B cell (primary cell): ENCODE measurements at regions not wholly inside any gene's neighbourhood (a gene's known extent, or its start where the extent isn't known, plus 50 kb on each side); places are given as distances from the start of the nearest gene placed in this dataset.

Experiments used
- ATAC-seq: fragments of 200-7000 bp; cut with Tn5 transposase; one replicate; pipeline ENCODE4 v1.10.0; 2021; ENCODE audit warnings: low read depth, mild to moderate bottlenecking, moderate number of reproducible peaks, moderate library complexity
- CTCF ChIA-PET: fragments of 350-600 bp; sonication (Branson Sonifier 250); formaldehyde crosslinking; loops from one replicate; lab custom pipeline; 2021; ENCODE audit warnings: antibody characterized with exemption, inconsistent platforms; lab: Charles Lee
- POLR2A ChIA-PET: fragments of 350-600 bp; sonication (Branson Sonifier 250); formaldehyde crosslinking; loops from one replicate; lab custom pipeline; 2021; ENCODE audit warnings: antibody characterized with exemption; lab: Charles Lee
- DNase-seq: peaks from one replicate; pipeline ENCODE4 v3.0.0; 2013
- H2AFZ ChIP-seq: 2 replicates; pipeline ENCODE4 v1.6.1; 2012; ENCODE audit warnings: mild to moderate bottlenecking, low read depth, low read length; ENCODE audit not compliant: insufficient read depth, poor library complexity, severe bottlenecking
- H3K27ac ChIP-seq, 2 donors: 1 replicate in 1 of 2; 2 replicates in 1 of 2; pipeline ENCODE4 v1.5.1; 2012 to 2013; ENCODE audit warnings: low read length in 2 of 2, mild to moderate bottlenecking in 2 of 2, moderate library complexity in 1 of 2
- H3K27me3 ChIP-seq, 4 experiments: fragments of 200-600 bp in 1 of 4; sonication (generic) in 1 of 4; replicated peaks in 1 of 4; 1 replicate in 2 of 4; 2 replicates in 2 of 4; pipeline versions ENCODE4 v1.6.1 to v1.7.0; 2013 to 2016; ENCODE audit warnings: low read length in 3 of 4, mild to moderate bottlenecking in 2 of 4, mixed read lengths in 1 of 4, moderate library complexity in 1 of 4; ENCODE audit not compliant: insufficient read depth in 4 of 4, control insufficient read depth in 3 of 4; ENCODE audit errors: control extremely low read depth in 1 of 4
- H3K36me3 ChIP-seq, 2 experiments: replicated peaks in 1 of 2; 1 replicate in 1 of 2; 2 replicates in 1 of 2; pipeline versions ENCODE4 v1.6.1 to v1.7.1; 2013; ENCODE audit warnings: low read length in 1 of 2; ENCODE audit not compliant: insufficient read depth in 2 of 2, control insufficient read depth in 1 of 2; ENCODE audit errors: control extremely low read depth in 1 of 2, extremely low read depth in 1 of 2
- H3K4me1 ChIP-seq, 2 donors: fragments of 200-600 bp in 1 of 2; sonication (generic) in 1 of 2; 1 replicate in 1 of 2; 2 replicates in 1 of 2; pipeline versions ENCODE4 v1.5.1 to v1.6.1; 2013 to 2017; ENCODE audit warnings: low read length in 2 of 2; ENCODE audit not compliant: control insufficient read depth in 2 of 2, insufficient read depth in 2 of 2
- H3K4me2 ChIP-seq: replicated peaks from 2 replicates; pipeline ENCODE3; 2012; ENCODE audit warnings: mild to moderate bottlenecking, low read depth, low read length; ENCODE audit not compliant: poor library complexity, severe bottlenecking
- H3K4me3 ChIP-seq, 5 experiments: fragments of 200-600 bp in 1 of 5; sonication (generic) in 1 of 5; 1 replicate in 3 of 5; 2 replicates in 2 of 5; pipeline versions ENCODE4 v1.5.1 to v1.7.0; 2011 to 2016; ENCODE audit warnings: low read length in 4 of 5, mild to moderate bottlenecking in 4 of 5, low read depth in 2 of 5, control low read depth in 1 of 5, moderate library complexity in 1 of 5; ENCODE audit not compliant: insufficient read depth in 1 of 5; ENCODE audit errors: control extremely low read depth in 1 of 5, extremely low read depth in 1 of 5
- H3K79me2 ChIP-seq: fragments of 200-600 bp; sonication (generic); one replicate; pipeline ENCODE4 v1.6.0; 2016; ENCODE audit warnings: low read length; ENCODE audit not compliant: control insufficient read depth, insufficient read depth
- H3K9ac ChIP-seq: fragments of 200-600 bp; sonication (generic); 2 replicates; pipeline ENCODE4 v1.6.1; 2017; ENCODE audit warnings: mild to moderate bottlenecking, low read length, moderate library complexity
- H3K9me3 ChIP-seq, 3 donors: one replicate each; pipeline versions ENCODE4 v1.6.1 to v1.7.1; 2013; ENCODE audit warnings: low read length in 2 of 3; ENCODE audit not compliant: control insufficient read depth in 2 of 3, insufficient read depth in 1 of 3; ENCODE audit errors: control extremely low read depth in 1 of 3
- H4K20me1 ChIP-seq: 2 replicates; pipeline ENCODE4 v1.6.0; 2012; ENCODE audit warnings: mild to moderate bottlenecking, low read length; ENCODE audit not compliant: insufficient read depth, control insufficient read depth, poor library complexity, severe bottlenecking
- H3K27ac Mint-ChIP-seq: one replicate; pipeline ENCODE4 v1.8.0; 2021; ENCODE audit warnings: mixed read lengths
- H3K27me3 Mint-ChIP-seq: one replicate; pipeline ENCODE4 v1.8.0; 2021; ENCODE audit warnings: mixed read lengths
- H3K4me1 Mint-ChIP-seq: one replicate; pipeline ENCODE4 v1.8.0; 2021; ENCODE audit warnings: mixed read lengths
- H3K4me3 Mint-ChIP-seq: one replicate; pipeline ENCODE4 v1.8.0; 2021; ENCODE audit warnings: mixed read lengths
- H3K9me3 Mint-ChIP-seq: one replicate; pipeline ENCODE4 v1.8.0; 2022; ENCODE audit warnings: mixed read lengths; ENCODE audit not compliant: insufficient read depth
- CTCF ChIP-seq: fragments of 200-600 bp; IDR thresholded peaks from one replicate; pipeline ENCODE4 v1.8.0; 2022; ENCODE audit warnings: antibody characterized with exemption, mild to moderate bottlenecking
- EZH2 ChIP-seq: IDR thresholded peaks from 2 replicates; pipeline ENCODE4 v1.6.1; 2012; ENCODE audit warnings: borderline replicate concordance, low read depth, mild to moderate bottlenecking, moderate library complexity, low read length; ENCODE audit not compliant: insufficient read depth, poor library complexity, severe bottlenecking
- WGBS: methylation state at CpG from one replicate; pipeline ENCODE4 v1.1.5; 2013; ENCODE audit warnings: missing lambda C conversion rate; ENCODE audit not compliant: insufficient coverage; 5-methylcytosine and 5-hydroxymethylcytosine counted together
- intact Hi-C: fragments of 100-400 bp; cut with micrococcal nuclease; formaldehyde crosslinking; loops from one replicate; pipeline ENCODE4 v1.10.0; 2022

GRCh38 chr20:60477958-60478357 is 519.7 kb downstream of the CDH26 start:
- no peak overlapping the region for H3K4me3 ChIP-seq
- H2AFZ ChIP-seq: no peak overlapping the region
- no peak for DNase-seq
- no peaks in the 10 kb centered on the region for H3K79me2 ChIP-seq
- H3K36me3 ChIP-seq: no peaks in the 10 kb centered on the region
- no peaks in the 10 kb centered on the region for H3K4me1 ChIP-seq
- no peak for TF ChIP-seq CTCF
- TF ChIP-seq EZH2: no peak
- no peaks in the 10 kb centered on the region for H3K27me3 Mint-ChIP-seq
- no peak overlapping the region for H3K4me3 Mint-ChIP-seq
- H4K20me1 ChIP-seq: no peaks in the 10 kb centered on the region
- no peaks in the 10 kb centered on the region for H3K27me3 ChIP-seq
- WGBS: 18% methylated on average over 9 of the region's 11 CpGs
- ATAC-seq: no peak
- ChIA-PET CTCF (no interaction called here), POLR2A (no interaction called here)
- H3K4me1 Mint-ChIP-seq: no peaks in the 10 kb centered on the region
- H3K4me2 ChIP-seq: no peak overlapping the region
- peaks cover 0 to 13% (median 0%) of the 10 kb centered on the region in 3 donors for H3K9me3 ChIP-seq
- H3K27ac ChIP-seq: no peak overlapping the region
- H3K9ac ChIP-seq: no peak overlapping the region
- H3K27ac Mint-ChIP-seq: no peak overlapping the region
- H3K9me3 Mint-ChIP-seq: no peaks in the 10 kb centered on the region
- intact Hi-C loops: no loop called here

GRCh38 chr20:60478533-60478932 is 520.3 kb downstream of the CDH26 start:
- H3K79me2 ChIP-seq: no peaks in the 10 kb centered on the region
- no peaks in the 10 kb centered on the region for H3K27me3 Mint-ChIP-seq
- ChIA-PET CTCF (no interaction called here), POLR2A (no interaction called here)
- no peak overlapping the region for H3K4me3 ChIP-seq
- intact Hi-C loops: no loop called here
- DNase-seq (no peak), ATAC-seq (no peak)
- H4K20me1 ChIP-seq: no peaks in the 10 kb centered on the region
- H3K9ac ChIP-seq: no peak overlapping the region
- 86% methylated on average over 4 of the region's 7 CpGs for WGBS
- no peaks in the 10 kb centered on the region for H3K27me3 ChIP-seq
- H3K9me3 Mint-ChIP-seq: no peaks in the 10 kb centered on the region
- no peaks in the 10 kb centered on the region for H3K4me1 Mint-ChIP-seq
- H3K4me3 Mint-ChIP-seq: no peak overlapping the region
- no peak overlapping the region for H3K27ac ChIP-seq
- peaks cover 0 to 13% (median 0%) of the 10 kb centered on the region in 3 donors for H3K9me3 ChIP-seq
- no peak overlapping the region for H3K4me2 ChIP-seq
- no peak overlapping the region for H2AFZ ChIP-seq
- H3K4me1 ChIP-seq: no peaks in the 10 kb centered on the region
- H3K27ac Mint-ChIP-seq: no peak overlapping the region
- H3K36me3 ChIP-seq: no peaks in the 10 kb centered on the region
- no peak for TF ChIP-seq CTCF
